DND-41 (cell line): ENCODE measurements at regions not wholly inside any gene's neighbourhood (a gene's known extent, or its start where the extent isn't known, plus 50 kb on each side); places are given as distances from the start of the nearest gene placed in this dataset.

Experiments
- ATAC-seq: fragments of 200-7000 bp; cut with Tn5 transposase; 3 replicates; pipeline ENCODE4 v1.9.1; 2021; ENCODE audit warnings: low read depth; ENCODE audit not compliant: insufficient read depth
- DNase-seq: peaks from one replicate; pipeline ENCODE4 v3.0.0-alpha.2; 2020
- H2AFZ ChIP-seq: 2 replicates; pipeline ENCODE4 v1.6.0; 2012; ENCODE audit warnings: low read depth, low read length
- H3K27ac ChIP-seq: 2 replicates; pipeline ENCODE4 v1.5.1; 2012; ENCODE audit warnings: low read length, inconsistent platforms
- H3K27me3 ChIP-seq: fragments of 200-600 bp; sonication (generic); 2 replicates; pipeline ENCODE4 v1.6.0; 2012; ENCODE audit warnings: low read length, mild to moderate bottlenecking, inconsistent platforms; ENCODE audit not compliant: insufficient read depth, poor library complexity
- H3K36me3 ChIP-seq: 2 replicates; pipeline ENCODE4 v1.5.1; 2012; ENCODE audit warnings: low read length, inconsistent platforms; ENCODE audit not compliant: insufficient read depth
- H3K4me1 ChIP-seq: 2 replicates; pipeline ENCODE4 v1.5.1; 2012; ENCODE audit warnings: mild to moderate bottlenecking, low read length; ENCODE audit not compliant: insufficient read depth
- H3K4me2 ChIP-seq: 2 replicates; pipeline ENCODE4 v1.6.0; 2012; ENCODE audit warnings: mild to moderate bottlenecking, moderate library complexity, low read length, inconsistent platforms; ENCODE audit not compliant: insufficient read depth
- H3K4me3 ChIP-seq, 2 experiments: fragments of 200-600 bp in 1 of 2; shearing (Covaris generic) in 1 of 2; 2 replicates each; pipeline ENCODE4 v1.5.1; 2012 to 2016; ENCODE audit warnings: inconsistent platforms in 2 of 2, low read length in 2 of 2, mild to moderate bottlenecking in 2 of 2, low read depth in 1 of 2, moderate library complexity in 1 of 2
- H3K79me2 ChIP-seq: 2 replicates; pipeline ENCODE4 v1.6.0; 2012; ENCODE audit warnings: low read length, inconsistent platforms; ENCODE audit not compliant: insufficient read depth
- H3K9ac ChIP-seq: 2 replicates; pipeline ENCODE4 v1.6.0; 2012; ENCODE audit warnings: low read depth, mild to moderate bottlenecking, inconsistent platforms, low read length, moderate library complexity
- H3K9me3 ChIP-seq: 2 replicates; pipeline ENCODE4 v1.5.1; 2012; ENCODE audit warnings: low read length, moderate library complexity, mild to moderate bottlenecking, inconsistent platforms; ENCODE audit not compliant: insufficient read depth, severe bottlenecking
- H4K20me1 ChIP-seq: 2 replicates; pipeline ENCODE4 v1.6.0; 2012; ENCODE audit warnings: low read length; ENCODE audit not compliant: insufficient read depth
- CTCF ChIP-seq: IDR thresholded peaks from 2 replicates; pipeline ENCODE4 v1.5.1; 2012; ENCODE audit warnings: borderline replicate concordance, low read length, moderate library complexity, mild to moderate bottlenecking; ENCODE audit not compliant: poor library complexity, severe bottlenecking; ENCODE audit errors: extremely low read depth
- EZH2 ChIP-seq: IDR thresholded peaks from 3 replicates; pipeline ENCODE4 v1.6.1; 2012; ENCODE audit warnings: borderline replicate concordance, low read depth, mild to moderate bottlenecking, moderate library complexity, low read length, inconsistent platforms; ENCODE audit not compliant: severe bottlenecking

- H3K9me3 ChIP-seq: no peaks in the 10 kb centered on the region
- ATAC-seq: no peak
- H4K20me1 ChIP-seq: no peaks in the 10 kb centered on the region
- no peak for DNase-seq
- no peaks in the 10 kb centered on the region for H3K4me1 ChIP-seq
- H3K27me3 ChIP-seq: peaks cover 3% of the 10 kb centered on the region
- H2AFZ ChIP-seq: no peak overlapping the region
- no peaks in the 10 kb centered on the region for H3K79me2 ChIP-seq
- H3K9ac ChIP-seq: no peak overlapping the region
- no peaks in the 10 kb centered on the region for H3K36me3 ChIP-seq
- no peak overlapping the region for H3K27ac ChIP-seq
- no peak for TF ChIP-seq EZH2
- no peak for TF ChIP-seq CTCF
- H3K4me3 ChIP-seq: no peak overlapping the region
- H3K4me2 ChIP-seq: no peak overlapping the region
These were observed 323.5 kb downstream of the SIPA1L2 start for GRCh38 chr1:232306269-232306961.

DNA sequence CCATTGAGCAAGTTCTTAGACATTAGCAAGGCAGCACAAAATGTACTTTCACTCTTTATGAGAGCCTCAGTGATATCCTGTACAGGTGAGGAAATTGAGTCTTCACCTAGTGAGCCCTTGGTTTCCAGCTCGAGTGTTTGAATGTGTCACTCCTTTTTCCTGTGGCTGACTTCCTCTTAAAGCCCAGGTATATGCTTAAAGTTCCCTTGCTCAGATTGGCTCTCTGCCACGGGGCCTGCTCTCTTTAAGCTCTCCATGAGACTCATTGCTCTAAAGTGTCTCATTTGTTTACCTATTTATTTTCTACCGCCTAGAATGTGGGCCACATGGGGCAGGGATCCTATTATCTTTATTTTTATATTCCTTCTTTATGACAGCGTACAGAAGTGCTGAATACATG is 324.9 kb downstream of the SIPA1L2 start:
- Histone ChIP-seq H3K36me3 (no peaks in the 10 kb centered on the region), H3K4me2 (no peak overlapping the region), H3K9ac (no peak overlapping the region), H3K27me3 (peaks cover 4% of the 10 kb centered on the region), H4K20me1 (no peaks in the 10 kb centered on the region), H3K4me1 (no peaks in the 10 kb centered on the region), H3K79me2 (no peaks in the 10 kb centered on the region), H3K4me3 (no peak overlapping the region), H3K9me3 (no peaks in the 10 kb centered on the region), H2AFZ (no peak overlapping the region), H3K27ac (no peak overlapping the region)
- DNase-seq (no peak), ATAC-seq (no peak)
- TF ChIP-seq EZH2 (no peak), CTCF (no peak)

DNA sequence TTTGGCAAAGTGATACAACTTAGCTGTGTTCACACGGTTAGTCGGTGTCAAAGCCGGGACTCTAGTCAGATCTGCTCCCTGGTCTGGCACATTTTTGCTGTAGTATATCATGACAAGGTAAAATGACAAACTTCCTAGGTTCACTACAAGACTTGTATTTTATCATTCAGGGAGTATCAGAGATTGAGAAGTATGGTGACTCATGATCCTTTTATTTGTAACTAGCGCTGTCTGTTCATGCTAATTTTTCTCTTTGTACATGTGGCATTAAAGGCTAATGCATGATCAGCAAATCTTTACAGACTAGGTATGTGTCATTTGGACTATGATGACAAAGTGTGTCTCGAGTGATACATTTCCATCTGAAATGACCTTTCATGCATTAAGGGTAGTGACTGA is 326.7 kb downstream of the SIPA1L2 start:
- Histone ChIP-seq H3K4me1 (no peaks in the 10 kb centered on the region), H3K36me3 (no peaks in the 10 kb centered on the region), H3K9ac (no peak overlapping the region), H3K27me3 (peaks cover 4% of the 10 kb centered on the region), H4K20me1 (no peaks in the 10 kb centered on the region), H3K4me3 (no peak overlapping the region), H3K27ac (no peak overlapping the region), H2AFZ (no peak overlapping the region), H3K9me3 (no peaks in the 10 kb centered on the region), H3K4me2 (no peak overlapping the region), H3K79me2 (no peaks in the 10 kb centered on the region)
- no peak for DNase-seq
- ATAC-seq: no peak
- TF ChIP-seq EZH2 (no peak), CTCF (no peak)
